ENCODE measurements at regions not wholly inside any gene's neighbourhood (a gene's known extent, or its start where the extent isn't known, plus 50 kb on each side); places are given as distances from the start of the nearest gene placed in this dataset.
A peak's percentile ranks its signal among the peaks of the same experiment; 100 is the strongest.

DNA sequence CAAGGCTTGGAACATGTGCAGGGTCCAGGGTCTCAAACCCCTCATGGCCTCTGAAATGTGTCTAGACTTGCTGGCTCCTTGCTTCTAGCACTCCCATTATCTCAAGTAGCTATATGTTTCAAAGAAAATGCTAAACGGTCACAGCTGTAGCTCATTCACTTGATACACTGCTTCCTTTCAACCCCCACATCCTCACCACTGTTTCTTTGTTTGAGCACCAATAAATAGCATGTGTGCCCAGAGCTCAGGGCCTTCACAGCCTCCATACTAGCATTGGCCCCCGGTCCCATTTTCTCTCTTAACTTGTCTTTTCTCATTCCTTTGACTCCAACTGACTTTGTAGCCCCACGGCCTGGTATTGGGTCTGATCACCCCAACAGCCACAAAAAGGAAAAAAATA, 801.8 kb downstream of the STIM2 start:
- H3K4me3 ChIP-seq (ENCODE audit: low read depth, low read length), result no peak overlapping the region
- TF ChIP-seq, protein P1, sequence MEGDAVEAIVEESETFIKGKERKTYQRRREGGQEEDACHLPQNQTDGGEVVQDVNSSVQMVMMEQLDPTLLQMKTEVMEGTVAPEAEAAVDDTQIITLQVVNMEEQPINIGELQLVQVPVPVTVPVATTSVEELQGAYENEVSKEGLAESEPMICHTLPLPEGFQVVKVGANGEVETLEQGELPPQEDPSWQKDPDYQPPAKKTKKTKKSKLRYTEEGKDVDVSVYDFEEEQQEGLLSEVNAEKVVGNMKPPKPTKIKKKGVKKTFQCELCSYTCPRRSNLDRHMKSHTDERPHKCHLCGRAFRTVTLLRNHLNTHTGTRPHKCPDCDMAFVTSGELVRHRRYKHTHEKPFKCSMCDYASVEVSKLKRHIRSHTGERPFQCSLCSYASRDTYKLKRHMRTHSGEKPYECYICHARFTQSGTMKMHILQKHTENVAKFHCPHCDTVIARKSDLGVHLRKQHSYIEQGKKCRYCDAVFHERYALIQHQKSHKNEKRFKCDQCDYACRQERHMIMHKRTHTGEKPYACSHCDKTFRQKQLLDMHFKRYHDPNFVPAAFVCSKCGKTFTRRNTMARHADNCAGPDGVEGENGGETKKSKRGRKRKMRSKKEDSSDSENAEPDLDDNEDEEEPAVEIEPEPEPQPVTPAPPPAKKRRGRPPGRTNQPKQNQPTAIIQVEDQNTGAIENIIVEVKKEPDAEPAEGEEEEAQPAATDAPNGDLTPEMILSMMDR (IDR thresholded peaks at IDR 0.05; ENCODE audit: borderline replicate concordance, insufficient read depth, low read depth, low read length), result no peak

DNA sequence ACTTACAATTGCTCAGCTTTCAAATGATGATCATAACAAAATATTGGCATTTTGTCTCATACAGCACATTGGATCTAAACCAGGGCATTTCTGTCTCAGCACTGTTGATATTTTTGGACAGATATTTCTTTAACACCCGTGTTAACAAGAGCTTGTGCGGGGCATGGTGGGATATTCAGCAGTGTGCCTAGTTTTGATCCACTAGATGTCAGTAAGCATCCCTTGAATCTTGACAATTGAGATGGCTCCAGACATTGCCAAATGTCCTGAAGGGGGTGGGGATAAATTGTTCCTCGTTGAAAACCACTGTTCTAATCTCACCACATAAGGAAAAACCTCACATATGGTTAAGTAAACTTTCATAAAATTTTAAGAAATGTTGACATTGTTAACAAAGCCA, 806.3 kb downstream of the STIM2 start:
- TF ChIP-seq, protein P1 (IDR thresholded peaks at IDR 0.05; ENCODE audit: borderline replicate concordance, insufficient read depth, low read depth, low read length), result no peak
- H3K4me3 ChIP-seq (ENCODE audit: low read depth, low read length), result no peak overlapping the region

DNA sequence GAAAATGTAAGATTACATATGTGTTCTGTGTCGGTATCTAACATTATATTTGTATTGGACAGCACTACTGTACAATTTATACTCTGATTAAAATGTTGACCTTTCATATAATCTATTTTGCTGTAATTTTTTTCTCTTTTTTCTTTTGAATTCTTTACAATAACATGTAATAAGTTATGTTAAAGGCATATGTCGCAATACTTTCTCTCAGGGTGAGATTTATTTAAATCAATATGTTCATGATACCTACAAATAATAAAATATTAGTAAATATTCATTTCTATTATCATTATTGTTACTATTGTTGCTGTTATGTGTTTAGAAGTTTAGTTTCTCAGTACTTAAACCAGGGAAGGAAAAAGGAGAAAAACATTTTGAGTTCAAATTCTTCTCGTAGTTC, 807.4 kb downstream of the STIM2 start:
- TF ChIP-seq, protein P1 (IDR thresholded peaks at IDR 0.05; ENCODE audit: borderline replicate concordance, insufficient read depth, low read depth, low read length), result no peak
- no peak overlapping the region for H3K4me3 ChIP-seq (ENCODE audit: low read depth, low read length)

DNA sequence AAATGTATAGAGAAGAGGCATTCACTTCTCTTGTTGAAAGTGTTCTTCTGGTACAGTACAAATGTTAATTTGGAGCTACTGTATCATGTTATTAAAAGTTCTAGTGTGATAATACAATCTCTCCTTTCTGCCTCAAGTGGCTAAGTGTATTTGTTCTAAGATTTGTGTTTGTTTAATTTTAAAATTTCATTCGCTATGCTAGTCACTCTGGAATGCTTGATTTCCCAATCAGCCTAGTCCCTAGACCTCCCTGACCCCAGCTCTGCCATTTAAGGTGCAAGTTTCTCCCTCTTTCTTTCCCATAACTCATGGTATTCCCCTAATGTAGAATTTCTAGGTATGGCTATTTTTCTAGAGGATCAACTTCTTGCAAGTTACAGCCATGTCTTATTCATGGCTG, 817.4 kb downstream of the STIM2 start:
- TF ChIP-seq, protein P1 (IDR thresholded peaks at IDR 0.05; ENCODE audit: borderline replicate concordance, insufficient read depth, low read depth, low read length), result no peak
- H3K4me3 ChIP-seq (ENCODE audit: low read depth, low read length), result no peak overlapping the region

DNA sequence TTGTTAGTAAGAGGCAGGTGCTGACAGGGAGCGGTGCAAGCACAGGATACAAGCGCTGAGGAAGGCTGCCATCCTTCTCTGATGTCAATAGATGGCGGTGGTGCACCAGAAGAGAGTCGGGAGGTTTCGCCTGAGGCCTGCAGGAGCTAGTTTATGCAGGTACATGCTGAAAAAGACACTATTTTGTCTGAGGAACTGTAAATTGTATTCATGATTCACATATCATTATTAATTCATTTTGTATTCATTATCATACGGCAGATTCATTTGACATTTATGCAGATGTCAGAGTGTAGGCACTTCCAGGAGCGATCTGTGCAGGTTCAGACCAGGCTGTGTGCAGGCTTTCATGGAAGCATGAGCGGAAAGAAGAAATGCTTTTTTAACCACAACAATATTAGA, 824.0 kb downstream of the STIM2 start:
- TF ChIP-seq, protein P1 (IDR thresholded peaks at IDR 0.05; ENCODE audit: borderline replicate concordance, insufficient read depth, low read depth, low read length), result peak; percentile 76

DNA sequence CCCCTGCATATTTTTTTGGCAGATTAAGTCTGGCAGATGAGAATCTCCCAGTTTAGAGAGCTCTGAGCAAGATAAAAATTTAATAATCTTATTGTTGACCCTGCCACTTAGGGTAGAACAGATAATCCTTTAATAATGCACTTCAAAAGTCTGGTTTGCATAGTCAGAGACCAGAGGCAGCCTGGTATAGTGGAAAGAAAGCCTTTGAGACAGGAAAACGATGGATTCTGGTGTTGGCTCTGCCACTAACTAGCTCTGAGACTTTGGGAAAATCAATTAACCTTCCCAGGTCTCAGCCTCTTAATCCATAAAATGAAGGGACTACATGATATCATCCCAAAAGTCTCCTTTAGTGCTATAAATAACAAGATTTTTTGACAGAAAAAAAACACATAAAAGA, 824.5 kb downstream of the STIM2 start:
- H3K4me3 ChIP-seq (ENCODE audit: low read depth, low read length), result no peak overlapping the region
- TF ChIP-seq, protein P1 (IDR thresholded peaks at IDR 0.05; ENCODE audit: borderline replicate concordance, insufficient read depth, low read depth, low read length), result no peak

More for the DNA sequence above, 824.0 kb downstream of the STIM2 start:
- no peak overlapping the region for H3K4me3 ChIP-seq (ENCODE audit: low read depth, low read length)

DNA sequence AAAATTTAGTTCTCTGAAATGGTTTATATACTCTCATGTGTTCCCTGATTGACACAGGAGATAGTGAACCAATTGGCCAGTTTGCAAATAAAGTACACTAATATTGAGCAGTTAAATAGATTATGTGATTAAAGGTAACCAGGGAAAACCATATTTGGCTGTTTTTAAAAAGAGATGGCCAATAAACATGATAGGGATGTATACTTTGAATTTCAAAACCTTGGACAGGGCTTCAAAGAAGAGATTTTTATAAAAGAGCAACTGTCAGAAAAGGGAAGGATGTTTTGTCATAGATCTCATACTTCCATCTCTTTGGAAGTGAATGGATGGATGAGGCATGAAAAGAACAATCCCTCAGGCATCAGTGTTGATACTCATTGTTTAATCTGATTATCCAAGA, 825.3 kb downstream of the STIM2 start:
- TF ChIP-seq, protein P1 (IDR thresholded peaks at IDR 0.05; ENCODE audit: borderline replicate concordance, insufficient read depth, low read depth, low read length), result no peak
- no peak overlapping the region for H3K4me3 ChIP-seq (ENCODE audit: low read depth, low read length)
